ENCODE measurements at regions not wholly inside any gene's neighbourhood (a gene's known extent, or its start where the extent isn't known, plus 50 kb on each side); places are given as distances from the start of the nearest gene placed in this dataset.
"Not testable (repeated sequence)": the region's sequence is repeated elsewhere in the genome, so short reads cannot be mapped to it uniquely, and the experiment has no call there.

DNA sequence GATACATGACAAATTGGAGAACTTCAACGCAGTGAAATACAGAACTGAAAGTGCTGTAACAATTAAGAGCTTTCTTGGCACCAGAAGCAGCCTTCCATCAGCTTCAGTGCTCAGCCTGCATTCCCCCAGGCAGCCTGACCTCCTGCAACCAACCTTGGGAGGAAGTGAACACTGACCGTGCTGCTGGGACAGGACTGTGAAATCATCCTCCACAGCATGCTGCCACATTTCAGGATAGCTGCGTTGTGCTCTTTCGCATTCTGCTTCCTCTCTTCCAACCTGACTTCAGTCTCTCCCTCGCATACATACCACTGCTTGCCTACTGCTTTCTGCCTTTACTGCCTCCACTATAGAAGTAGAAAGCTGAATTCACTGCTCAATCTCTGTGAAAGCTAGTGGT, 388.6 kb downstream of the RWDD3 start:
- no peak for FAIRE-seq

DNA sequence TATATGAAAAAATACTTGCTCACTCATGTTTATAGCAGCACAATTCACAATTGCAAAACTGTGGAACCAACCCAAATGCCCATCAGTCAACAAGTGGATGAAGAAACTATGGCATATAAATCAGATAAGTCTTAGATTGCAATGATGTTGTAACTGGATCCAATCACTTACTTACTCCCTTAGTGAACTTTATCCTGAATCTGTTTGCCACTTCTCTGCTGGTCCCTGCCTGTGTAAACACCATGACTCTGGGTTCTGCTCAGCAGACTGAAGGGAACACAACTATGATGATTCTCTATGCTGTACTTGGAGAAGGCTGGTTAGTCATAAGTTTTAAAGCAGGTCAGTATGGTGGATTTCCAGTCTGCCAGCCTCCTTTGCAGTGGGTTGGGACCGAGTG, 391.2 kb downstream of the RWDD3 start:
- no peak for FAIRE-seq

DNA sequence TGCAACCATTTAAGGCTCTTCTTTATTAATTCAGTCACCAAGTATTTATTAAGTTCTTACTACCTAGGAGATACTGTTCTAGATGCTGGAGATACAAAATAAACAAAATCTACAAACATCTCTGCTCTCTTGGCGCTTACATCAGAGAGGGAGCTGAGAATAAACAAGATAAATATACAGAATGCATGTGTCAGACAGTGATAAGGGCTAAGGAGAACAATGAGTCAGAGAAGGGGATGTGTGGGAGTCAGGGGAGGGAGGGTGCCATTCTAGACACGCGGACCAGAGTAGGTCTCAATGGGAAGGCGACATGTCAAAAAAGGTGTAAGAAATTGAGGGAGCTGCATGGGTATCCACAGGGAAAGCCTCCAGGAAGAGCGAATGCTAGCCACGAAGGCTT, 393.2 kb downstream of the RWDD3 start:
- FAIRE-seq = no peak

DNA sequence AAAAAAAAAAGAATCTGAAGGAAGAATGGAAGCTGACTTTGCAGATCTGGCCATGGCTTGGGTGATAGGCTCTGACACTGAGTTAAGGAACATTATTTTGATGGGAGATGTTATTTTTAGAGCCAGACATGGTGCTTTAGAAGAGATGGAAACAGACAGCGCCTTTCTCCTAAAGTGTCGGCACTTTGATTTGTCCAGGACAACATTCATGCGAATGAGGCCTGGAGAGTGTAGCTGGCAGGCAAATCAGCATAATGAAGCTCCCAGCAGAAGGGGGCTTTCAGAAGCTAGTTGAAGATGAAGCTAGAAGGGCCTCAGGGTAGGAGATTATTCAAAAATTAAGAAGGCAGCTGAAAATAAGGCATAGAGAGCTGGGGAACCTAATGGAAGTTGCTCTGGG, 397.7 kb downstream of the RWDD3 start:
- no peak for FAIRE-seq

DNA sequence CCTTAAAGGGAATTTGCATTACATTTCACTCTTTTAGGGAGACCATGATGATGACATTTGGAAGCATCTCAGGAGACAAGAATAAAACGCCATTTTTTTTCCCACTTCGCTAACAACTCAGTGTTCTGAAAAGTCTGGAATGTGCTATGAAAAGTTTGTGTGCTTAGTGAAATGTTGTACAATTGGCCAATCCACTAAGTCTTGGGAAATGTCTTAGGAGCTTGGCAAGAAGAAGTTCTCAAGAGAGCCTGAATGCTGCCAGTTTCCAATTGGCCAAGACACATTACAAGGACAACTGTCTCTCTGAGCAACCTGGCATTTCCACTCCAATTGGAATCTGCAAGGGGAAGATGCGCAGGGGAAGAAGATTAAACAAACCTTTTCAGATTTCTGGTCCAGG, 401.8 kb downstream of the RWDD3 start:
- no peak for FAIRE-seq

DNA sequence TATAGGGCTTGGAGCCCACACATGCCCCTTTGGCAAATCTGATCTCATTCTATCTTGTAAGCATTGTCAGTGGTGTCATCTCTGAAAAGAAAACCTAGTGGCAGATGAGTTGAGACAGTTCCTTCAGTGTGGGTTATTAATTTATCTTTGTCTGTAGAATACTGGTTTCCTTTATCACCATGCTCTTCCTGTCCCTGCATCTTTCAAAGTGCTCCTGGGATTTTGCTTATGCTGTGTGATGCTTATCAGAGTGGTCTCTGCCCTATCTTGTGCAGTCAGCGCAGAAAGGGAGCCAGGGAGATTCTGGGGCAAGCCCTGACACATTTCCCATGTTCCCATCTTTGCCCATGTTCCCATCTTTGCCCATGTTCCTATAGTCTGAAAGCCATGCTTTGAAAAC, 402.9 kb downstream of the RWDD3 start:
- FAIRE-seq = no peak

DNA sequence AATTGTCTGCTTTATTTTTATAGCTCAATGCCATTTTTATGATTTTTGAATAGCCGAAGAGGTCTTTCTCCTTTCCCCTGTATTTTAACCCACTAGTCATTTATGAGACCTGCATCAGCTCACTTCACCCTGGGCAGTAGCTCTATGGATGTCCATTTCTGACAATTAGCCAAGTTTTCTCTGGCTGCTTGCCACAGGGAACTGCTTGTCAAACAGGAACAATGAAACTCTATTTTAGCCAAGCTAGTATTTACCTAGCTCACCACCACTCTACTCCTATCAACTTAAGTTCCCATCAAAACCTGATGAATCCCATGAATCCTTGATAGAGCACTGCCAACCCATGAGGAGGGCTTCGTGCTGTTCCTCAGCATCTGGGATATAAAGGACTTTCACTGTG, 406.7 kb downstream of the RWDD3 start:
- no peak for FAIRE-seq

DNA sequence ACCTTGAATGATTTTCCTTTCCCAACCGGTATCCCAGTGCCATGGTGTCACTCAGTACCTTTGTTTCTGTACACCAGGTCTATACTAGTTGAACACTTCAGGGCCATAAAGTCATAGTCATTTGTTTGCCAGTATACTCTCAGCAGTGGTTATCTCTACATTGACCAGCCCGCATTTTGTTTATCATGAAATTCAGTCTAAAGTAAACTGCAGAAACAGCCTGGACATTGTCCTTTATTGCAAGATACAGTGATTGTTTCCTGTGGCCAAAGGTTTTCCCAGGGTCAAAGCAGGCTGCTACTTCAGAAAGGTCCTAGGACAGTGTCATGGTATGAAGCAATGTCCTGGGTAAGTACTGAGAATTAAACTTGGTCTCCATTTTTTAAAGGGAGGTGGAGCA, 407.4 kb downstream of the RWDD3 start:
- no peak for FAIRE-seq

DNA sequence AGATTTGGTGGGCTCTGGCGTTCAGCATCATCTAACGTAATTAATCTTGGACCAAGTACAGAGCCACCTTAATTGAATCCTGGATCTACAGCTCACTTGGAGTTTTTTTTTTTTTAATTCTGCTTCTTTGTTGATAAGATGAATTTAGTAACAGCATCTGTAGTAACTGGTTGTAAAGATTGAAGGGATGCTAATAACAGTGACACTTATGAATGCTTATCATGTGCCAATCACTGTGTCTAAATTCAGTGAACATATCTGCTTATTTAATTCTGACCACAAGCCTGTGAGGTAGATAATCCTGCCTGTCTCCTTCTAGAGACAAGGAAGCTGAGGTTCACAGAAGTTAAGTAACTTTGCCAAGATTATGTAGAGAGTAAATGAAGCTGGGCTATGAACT, 408.0 kb downstream of the RWDD3 start:
- FAIRE-seq = no peak

DNA sequence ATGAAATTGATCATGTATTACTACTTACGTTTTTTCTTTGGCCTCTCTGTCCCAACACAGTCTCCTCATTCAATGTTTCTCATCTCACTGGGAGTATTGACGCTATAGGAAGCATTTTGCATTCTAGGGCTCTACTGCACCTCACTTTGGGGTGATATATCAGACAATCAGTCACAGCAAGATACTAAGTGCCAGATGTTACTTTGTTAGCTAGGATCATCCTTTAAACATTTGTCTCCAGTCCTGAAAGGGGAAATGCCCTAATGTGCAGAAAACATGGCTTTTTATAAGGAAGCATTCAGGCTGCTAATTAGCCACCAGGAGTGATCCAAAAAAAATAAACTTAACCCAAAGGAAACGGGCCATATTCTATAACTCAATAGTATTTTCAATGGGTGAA, 409.1 kb downstream of the RWDD3 start:
- no peak for FAIRE-seq

DNA sequence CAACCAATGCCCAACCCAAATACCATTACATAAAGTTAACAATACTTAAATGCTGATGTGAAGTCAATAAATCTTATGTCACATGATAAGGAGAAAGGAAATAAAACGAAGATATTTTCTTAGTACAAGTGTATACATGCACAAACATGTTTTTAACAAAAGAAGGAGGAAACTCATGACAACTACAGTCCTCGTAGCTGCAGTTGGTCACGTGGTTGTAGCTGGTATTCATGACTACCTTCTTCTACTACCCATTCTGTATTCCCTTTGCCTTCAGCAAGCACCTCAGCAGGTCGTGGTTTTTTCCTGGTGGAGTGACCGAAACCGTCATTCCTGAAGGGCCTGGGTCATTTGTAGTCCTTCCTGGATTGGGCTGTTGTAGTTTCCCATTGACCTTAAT, 411.1 kb downstream of the RWDD3 start:
- FAIRE-seq = not testable (repeated sequence)

DNA sequence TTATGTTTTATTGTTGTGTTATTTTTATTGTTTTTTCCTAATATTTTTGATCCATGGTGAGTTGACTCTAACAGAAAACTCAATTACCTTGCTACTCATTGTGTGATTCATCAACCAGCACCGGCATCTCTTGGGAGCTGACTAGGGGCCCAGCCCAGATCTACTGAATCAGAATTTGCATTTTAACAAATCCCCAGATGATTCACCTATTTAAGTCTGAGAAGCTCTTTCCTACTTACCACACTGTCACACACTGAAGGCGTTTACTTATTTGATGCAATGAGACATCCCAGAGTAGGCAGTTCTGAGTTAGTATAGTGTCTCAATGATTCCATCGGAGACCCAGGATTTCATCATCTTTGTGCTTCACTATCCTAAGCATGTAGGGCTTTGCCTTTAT, 416.6 kb downstream of the RWDD3 start:
- no peak for FAIRE-seq

DNA sequence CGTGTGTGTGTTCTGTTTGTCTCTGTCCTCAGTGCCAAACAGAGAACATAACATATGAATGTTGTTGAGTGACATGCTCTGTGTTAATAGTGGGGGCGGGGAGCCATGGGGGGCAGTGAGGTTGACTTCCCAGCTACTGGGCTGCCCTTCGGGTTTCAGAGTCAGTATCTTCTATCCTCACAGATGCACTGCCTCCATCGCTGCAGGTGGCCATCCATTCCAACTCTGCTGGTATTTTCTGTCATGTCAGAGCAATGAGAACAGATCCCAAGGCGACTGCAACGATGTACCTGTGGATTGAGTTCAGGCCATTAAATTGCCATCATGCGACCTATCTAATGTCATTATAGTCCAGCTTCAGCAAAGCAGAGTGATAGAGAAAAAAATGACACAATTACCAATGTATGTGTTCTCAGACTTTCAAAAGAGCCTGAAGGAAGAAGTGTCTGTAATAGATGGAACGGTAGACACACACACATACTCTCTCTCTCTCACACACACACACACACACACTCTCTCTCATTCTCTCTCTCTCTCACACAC, 418.5 kb downstream of the RWDD3 start:
- FAIRE-seq = no peak

DNA sequence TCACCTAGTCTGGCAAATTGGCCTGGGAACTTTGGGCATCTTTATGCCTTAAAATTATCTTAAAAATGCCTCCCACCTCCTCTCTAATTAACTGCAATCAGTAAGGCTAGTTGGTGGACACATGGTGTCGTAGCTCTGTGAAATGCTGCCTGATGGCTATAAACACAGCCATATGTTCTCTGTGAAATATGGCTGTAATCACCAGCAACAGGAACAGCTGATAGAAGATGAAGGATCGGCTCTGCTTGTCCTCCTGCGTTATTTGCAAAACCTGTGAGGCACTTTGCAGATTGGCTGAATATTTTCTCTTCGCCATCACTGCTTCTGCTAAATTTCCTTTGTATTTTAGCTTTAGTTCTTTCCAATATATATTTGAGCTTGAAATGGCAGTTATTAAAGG, 419.6 kb downstream of the RWDD3 start:
- FAIRE-seq = no peak

DNA sequence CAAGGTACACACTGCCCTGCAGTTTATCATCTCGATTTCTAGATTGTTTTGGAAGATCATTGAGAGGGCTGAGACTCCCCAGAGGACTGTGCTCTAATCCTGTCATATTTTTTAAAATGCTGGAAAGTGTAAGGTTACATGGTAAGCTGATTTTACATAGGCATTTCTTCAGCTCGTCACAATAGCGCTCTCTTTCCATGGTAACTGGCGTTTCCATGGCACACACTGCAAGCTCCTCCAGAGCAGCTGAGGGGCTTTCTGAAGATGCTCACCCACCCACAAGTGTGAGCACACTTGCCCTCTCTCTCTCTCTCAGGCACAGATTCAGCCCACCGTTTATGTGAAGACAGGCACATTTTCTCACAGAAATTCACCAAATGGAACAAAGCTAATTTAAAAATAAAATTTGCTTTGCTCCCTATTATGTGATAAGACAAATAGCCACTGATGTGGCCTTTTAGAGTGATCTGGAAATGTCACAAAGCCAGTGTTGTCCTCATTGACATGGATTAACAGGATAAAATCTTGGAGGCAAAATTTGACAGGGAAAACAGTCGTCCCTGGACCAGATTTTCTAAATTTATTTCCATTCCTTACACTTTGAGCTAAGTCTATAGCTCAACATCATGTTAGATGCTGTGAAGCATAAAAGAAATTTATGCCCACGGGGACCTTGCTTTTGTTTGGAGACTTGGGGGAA, 421.5 kb downstream of the RWDD3 start:
- no peak for FAIRE-seq

DNA sequence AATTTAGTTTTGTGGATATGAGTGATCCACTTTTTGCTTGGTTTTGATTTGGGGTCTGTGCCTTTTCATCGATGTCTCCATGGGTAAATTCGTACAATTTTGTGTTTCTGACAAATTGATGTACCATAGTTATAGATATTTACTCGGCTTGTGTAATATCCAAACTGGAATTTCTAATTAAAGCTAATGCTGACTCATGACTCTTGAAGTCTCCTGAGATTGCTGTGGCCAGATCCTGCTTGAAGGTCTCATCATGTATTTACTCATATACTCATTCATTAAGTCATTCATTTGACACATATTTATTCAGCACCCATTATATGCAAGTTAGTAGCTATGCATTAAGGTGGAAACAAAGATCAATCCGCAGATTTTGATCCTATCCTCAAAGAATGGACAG, 423.2 kb downstream of the RWDD3 start:
- no peak for FAIRE-seq

DNA sequence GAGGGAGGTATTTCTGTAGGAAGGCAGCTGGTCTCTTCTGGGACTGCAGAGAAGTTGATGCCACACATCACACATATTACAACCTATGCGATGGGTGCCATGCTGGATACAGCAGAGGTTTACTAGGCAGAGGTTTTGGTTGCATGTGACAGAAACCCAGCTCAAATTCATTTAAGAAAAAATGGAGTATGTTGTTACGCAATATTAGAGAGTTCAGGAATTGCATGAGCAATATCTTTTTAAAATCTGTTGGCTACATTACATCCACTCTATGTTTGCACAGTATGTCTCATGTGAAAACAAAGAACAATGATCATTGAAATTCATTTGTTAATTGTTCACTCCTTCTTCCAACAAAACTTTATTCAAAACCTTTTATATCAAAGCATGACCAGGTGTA, 425.2 kb downstream of the RWDD3 start:
- FAIRE-seq = no peak

DNA sequence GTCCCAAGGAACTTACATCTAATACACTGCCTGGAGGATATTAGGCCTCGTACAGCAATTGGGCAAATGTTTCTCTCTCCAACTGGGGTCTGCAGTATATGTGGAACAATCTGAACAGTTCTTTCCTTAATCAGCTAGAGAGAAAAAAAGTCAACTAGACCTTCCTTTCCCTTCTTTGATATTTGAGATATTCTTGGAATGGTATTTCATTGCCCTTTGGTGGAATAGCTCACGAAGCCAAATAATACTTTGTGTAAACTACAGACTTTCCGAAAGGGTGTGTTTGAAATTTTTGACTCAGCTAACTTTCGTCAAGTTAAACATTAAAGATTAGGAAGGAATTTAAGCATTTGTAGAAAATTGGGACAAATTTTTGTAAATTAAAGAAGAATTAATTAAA, 425.6 kb downstream of the RWDD3 start:
- FAIRE-seq = no peak

DNA sequence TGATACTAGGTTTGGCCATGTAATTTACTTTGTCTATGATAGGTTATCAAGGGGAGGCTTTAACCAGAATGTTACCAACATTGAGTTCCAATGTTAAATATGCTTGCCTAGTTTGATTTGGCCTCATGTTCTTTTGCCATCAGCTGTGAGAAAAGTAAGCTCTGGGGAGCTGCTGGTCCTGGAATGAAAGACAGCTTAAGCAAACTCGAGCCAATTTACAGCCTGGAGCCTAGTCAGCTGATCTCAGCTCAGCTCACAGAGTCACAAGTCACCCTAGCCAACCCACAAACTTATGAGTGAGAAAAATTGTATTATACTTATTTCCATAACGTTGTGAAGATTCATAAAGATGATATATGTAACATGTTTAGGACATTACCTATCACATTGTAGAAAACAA, 426.7 kb downstream of the RWDD3 start:
- FAIRE-seq = no peak

DNA sequence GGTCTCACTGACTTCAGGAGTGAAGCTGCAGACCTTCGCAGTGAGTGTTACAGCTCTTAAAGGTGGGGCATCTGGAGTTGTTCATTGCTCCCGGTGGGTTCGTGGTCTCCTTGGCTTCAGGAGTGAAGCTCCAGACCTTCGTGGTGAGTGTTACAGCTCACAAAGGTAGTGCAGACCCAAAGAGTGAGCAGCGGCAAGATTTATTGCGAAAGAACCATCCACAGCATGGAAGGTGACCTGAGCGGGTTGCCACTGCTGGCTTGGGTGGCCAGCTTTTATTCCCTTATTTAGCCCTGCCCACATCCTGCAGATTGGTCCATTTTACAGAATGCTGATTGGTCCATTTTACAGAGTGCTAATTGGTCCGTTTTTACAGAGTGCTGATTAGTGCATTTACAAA, 429.5 kb downstream of the RWDD3 start:
- not testable (repeated sequence) for FAIRE-seq

DNA sequence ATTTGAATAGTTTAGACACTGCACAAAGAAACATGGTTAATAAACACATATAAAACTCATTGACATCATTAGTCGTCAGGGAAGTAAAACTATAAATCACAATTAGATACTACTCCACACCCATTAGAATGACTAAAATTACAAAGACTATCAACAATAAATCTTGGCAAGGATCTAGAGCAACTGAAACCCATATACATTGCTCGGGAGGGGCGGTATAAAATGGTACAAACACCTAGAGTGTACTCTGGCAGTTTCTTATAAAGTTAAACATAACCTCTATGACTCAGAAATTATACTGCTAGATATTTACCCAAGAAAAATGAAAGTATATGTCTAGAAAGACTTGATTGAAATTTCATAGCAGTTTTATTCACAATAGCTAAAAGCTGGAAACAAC, 434.2 kb downstream of the RWDD3 start:
- no peak for FAIRE-seq

DNA sequence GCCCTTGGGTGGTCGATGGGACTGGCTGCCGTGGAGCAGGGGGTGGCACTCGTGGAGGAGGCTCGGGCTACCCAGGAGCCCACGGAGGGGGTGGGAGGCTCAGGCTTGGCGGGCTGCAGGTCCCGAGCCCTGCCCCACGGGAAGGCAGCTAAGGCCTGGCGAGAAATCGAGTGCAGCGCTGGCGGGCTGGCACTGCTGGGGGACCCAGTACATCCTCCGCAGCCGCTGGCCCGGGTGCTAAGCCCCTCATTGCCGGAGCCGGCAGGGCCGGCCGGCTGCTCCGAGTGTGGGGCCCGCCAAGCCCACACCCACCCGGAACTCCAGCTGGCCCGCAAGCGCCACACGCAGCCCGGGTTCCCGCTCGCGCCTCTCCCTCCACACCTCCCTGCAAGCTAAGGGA, 435.6 kb downstream of the RWDD3 start:
- FAIRE-seq = not testable (repeated sequence)

DNA sequence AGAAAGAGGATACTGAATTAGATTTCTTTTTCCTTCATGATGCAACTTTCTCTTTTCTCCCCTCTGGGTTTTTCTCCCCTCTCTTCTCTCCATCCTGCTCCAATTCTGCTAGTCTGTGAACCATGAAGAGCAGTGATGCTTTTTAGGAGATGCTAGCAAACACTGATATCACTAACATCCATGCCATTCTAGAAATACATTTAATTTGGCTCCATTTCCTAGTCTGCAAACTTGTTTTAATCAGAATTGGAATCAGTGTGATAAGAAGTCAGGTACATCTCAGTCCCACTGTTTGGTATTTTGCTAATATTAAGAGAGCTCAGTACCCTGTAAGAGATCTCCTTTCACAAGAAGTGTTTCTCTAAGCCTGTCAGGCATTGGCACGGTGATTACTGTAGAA, 437.1 kb downstream of the RWDD3 start:
- FAIRE-seq = no peak

DNA sequence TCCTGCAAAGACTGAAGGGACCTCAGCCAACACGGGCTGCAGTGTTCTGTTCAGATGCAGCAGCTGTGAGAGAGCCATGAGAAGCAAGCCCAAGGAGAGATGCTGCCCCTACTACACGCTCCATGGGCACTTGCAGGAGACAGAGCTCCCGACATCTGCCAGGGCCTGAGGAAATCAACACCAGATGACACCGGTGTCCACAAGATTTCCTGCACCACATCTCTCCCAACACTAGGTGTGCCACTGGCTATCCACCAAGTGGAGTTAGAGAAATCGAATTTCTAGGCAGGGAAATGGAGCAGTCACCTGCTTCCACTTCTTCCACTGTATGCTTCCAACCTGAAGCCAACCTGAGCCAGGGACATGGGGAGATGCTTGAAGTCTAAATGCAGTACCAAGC, 445.3 kb downstream of the RWDD3 start:
- no peak for FAIRE-seq

DNA sequence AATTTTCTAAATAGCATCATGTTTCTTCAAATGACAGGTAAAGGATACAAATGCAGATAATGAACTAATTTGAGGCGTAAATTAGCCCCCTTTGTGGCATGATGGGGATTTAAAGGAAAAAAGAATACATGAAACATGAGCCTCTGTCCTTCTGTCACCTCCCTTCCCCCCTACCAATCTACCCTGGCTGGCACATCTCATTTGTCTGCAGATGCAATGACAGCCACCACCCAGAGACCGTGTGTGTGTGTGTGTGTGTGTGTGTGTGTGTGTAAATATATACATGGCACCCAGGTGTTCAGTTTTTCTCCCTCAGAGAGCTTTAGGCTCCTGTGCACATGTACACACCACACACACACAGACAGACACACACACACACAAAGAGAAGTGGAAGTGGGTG, 451.1 kb downstream of the RWDD3 start:
- no peak for FAIRE-seq

Measured in endometrium (tissue), 2 donors.